H1 (cell line): ENCODE measurements at regions not wholly inside any gene's neighbourhood (a gene's known extent, or its start where the extent isn't known, plus 50 kb on each side); places are given as distances from the start of the nearest gene placed in this dataset.

ENCODE experiments used
- CTCF ChIA-PET: fragments of 300-600 bp; sonication (Branson Sonifier 250); formaldehyde crosslinking; loops from one replicate; lab custom pipeline; 2021; ENCODE audit not compliant: partially characterized antibody; lab: Charles Lee
- POLR2A ChIA-PET: fragments of 300-600 bp; sonication (Branson Sonifier 250); formaldehyde crosslinking; loops from one replicate; lab custom pipeline; 2021; ENCODE audit warnings: inconsistent platforms; ENCODE audit not compliant: partially characterized antibody; lab: Charles Lee
- DNase-seq, 2 experiments: peaks; one replicate each; pipeline versions ENCODE4 v3.0.0 to v3.0.0-alpha.2; 2010 to 2022; ENCODE audit warnings: low spot score in 2 of 2, low read depth in 1 of 2, mixed read lengths in 1 of 2
- FAIRE-seq: peaks from 2 replicates; lab custom pipeline; 2011; peaks lifted over from hg19 to GRCh38; lab: Jason Lieb, UNC
- H2AFZ ChIP-seq: 2 replicates; pipeline ENCODE4 v1.8.1; 2012; ENCODE audit warnings: low read length, inconsistent platforms
- H2AK5ac ChIP-seq: 2 replicates; pipeline ENCODE4 v1.6.1; 2013; ENCODE audit warnings: low read depth, low read length
- H2BK120ac ChIP-seq: replicated peaks from 2 replicates; pipeline ENCODE3; 2013; ENCODE audit warnings: low read depth, low read length, inconsistent platforms
- H2BK12ac ChIP-seq: 2 replicates; pipeline ENCODE4 v1.6.1; 2013; ENCODE audit warnings: low read depth, low read length
- H2BK15ac ChIP-seq: 2 replicates; pipeline ENCODE4 v1.6.1; 2013; ENCODE audit warnings: low read length
- H2BK20ac ChIP-seq: 2 replicates; pipeline ENCODE4 v1.6.1; 2013; ENCODE audit warnings: low read length
- H2BK5ac ChIP-seq: 2 replicates; pipeline ENCODE4 v1.6.1; 2013; ENCODE audit warnings: low read depth, low read length
- H3K14ac ChIP-seq: 2 replicates; pipeline ENCODE4 v1.6.1; 2013; ENCODE audit warnings: inconsistent platforms; ENCODE audit not compliant: insufficient read length
- H3K18ac ChIP-seq: 2 replicates; pipeline ENCODE4 v1.6.1; 2013; ENCODE audit warnings: low read length; ENCODE audit errors: extremely low read depth
- H3K23ac ChIP-seq: 2 replicates; pipeline ENCODE4 v1.6.1; 2013; ENCODE audit warnings: inconsistent platforms; ENCODE audit not compliant: insufficient read length
- H3K23me2 ChIP-seq: 2 replicates; pipeline ENCODE4 v1.6.1; 2013; ENCODE audit warnings: low read depth, low read length
- H3K27ac ChIP-seq: 2 replicates; pipeline ENCODE4 v1.6.1; 2011; ENCODE audit warnings: low read depth, low read length, inconsistent platforms
- H3K27me3 ChIP-seq, 4 experiments: replicated peaks in 1 of 4; 1 replicate in 1 of 4; 2 replicates in 3 of 4; pipeline versions ENCODE4 v1.6.1 to v1.8.1; 2011 to 2013; ENCODE audit warnings: low read length in 3 of 4, mild to moderate bottlenecking in 3 of 4, inconsistent platforms in 2 of 4, mixed read lengths in 2 of 4, moderate library complexity in 1 of 4; ENCODE audit not compliant: control insufficient read depth in 3 of 4, insufficient read depth in 3 of 4; ENCODE audit errors: extremely low read depth in 1 of 4
- H3K36me3 ChIP-seq, 4 experiments: 2 replicates each; pipeline versions ENCODE4 v1.6.1 to v1.8.1; 2011 to 2013; ENCODE audit warnings: mild to moderate bottlenecking in 4 of 4, low read length in 3 of 4, moderate library complexity in 2 of 4, control low read depth in 1 of 4, inconsistent platforms in 1 of 4; ENCODE audit not compliant: insufficient read depth in 4 of 4, control insufficient read depth in 2 of 4
- H3K4ac ChIP-seq: replicated peaks from 2 replicates; pipeline ENCODE3; 2013; ENCODE audit warnings: low read length, low read depth, mixed read lengths, inconsistent platforms; ENCODE audit not compliant: insufficient read length
- H3K4me1 ChIP-seq, 4 experiments: replicated peaks in 1 of 4; 1 replicate in 1 of 4; 2 replicates in 3 of 4; pipeline versions ENCODE4 v1.6.1 to v1.8.1; 2011 to 2013; ENCODE audit warnings: low read length in 3 of 4, inconsistent platforms in 2 of 4, mixed read lengths in 1 of 4; ENCODE audit not compliant: insufficient read depth in 4 of 4, control insufficient read depth in 3 of 4
- H3K4me2 ChIP-seq, 2 experiments: 2 replicates each; pipeline versions ENCODE4 v1.6.1 to v1.8.1; 2011 to 2013; ENCODE audit warnings: low read depth in 2 of 2, low read length in 2 of 2, control low read depth in 1 of 2, inconsistent platforms in 1 of 2, mild to moderate bottlenecking in 1 of 2; ENCODE audit not compliant: insufficient read depth in 1 of 2
- H3K4me3 ChIP-seq, 4 experiments: fragments of 200-600, 300-600 bp in 1 of 4; sonication (generic), shearing (Covaris generic), sonication (Bioruptor Twin) in 1 of 4; 2 replicates each; pipeline versions ENCODE4 v1.5.1 to v1.8.1; 2011 to 2016; ENCODE audit warnings: low read length in 4 of 4, low read depth in 3 of 4, control low read depth in 2 of 4, inconsistent platforms in 2 of 4, mild to moderate bottlenecking in 2 of 4, mixed read lengths in 1 of 4, moderate library complexity in 1 of 4; ENCODE audit not compliant: insufficient read depth in 2 of 4; ENCODE audit errors: extremely low read depth in 1 of 4
- H3K56ac ChIP-seq: replicated peaks from 2 replicates; pipeline ENCODE3; 2013; ENCODE audit warnings: low read depth, mild to moderate bottlenecking, mixed read lengths, low read length, inconsistent platforms; ENCODE audit not compliant: insufficient read length
- H3K79me1 ChIP-seq: 2 replicates; pipeline ENCODE4 v1.6.1; 2013; ENCODE audit warnings: low read depth, low read length, control low read depth
- H3K79me2 ChIP-seq, 2 experiments: 2 replicates each; pipeline versions ENCODE4 v1.6.1 to v1.8.1; 2012 to 2013; ENCODE audit warnings: low read length in 2 of 2, mild to moderate bottlenecking in 2 of 2, inconsistent platforms in 1 of 2; ENCODE audit not compliant: insufficient read depth in 2 of 2, control insufficient read depth in 1 of 2
- H3K9ac ChIP-seq, 4 experiments: replicated peaks in 1 of 4; 1 replicate in 1 of 4; 2 replicates in 3 of 4; pipeline versions ENCODE4 v1.6.1 to v1.8.1; 2011 to 2013; ENCODE audit warnings: low read depth in 3 of 4, low read length in 3 of 4, control low read depth in 2 of 4, mild to moderate bottlenecking in 2 of 4, moderate library complexity in 2 of 4, inconsistent platforms in 1 of 4; ENCODE audit errors: extremely low read depth in 1 of 4
- H3K9me3 ChIP-seq, 2 experiments: 2 replicates each; pipeline versions ENCODE4 v1.6.1 to v1.8.1; 2012 to 2013; ENCODE audit warnings: mild to moderate bottlenecking in 2 of 2, moderate library complexity in 2 of 2, control low read depth in 1 of 2, inconsistent platforms in 1 of 2, low read depth in 1 of 2, low read length in 1 of 2, mixed read lengths in 1 of 2; ENCODE audit not compliant: insufficient read depth in 2 of 2
- H4K20me1 ChIP-seq, 2 experiments: replicated peaks in 1 of 2; 2 replicates each; pipeline versions ENCODE3 to v1.8.1; 2011 to 2013; ENCODE audit warnings: inconsistent platforms in 2 of 2, low read length in 2 of 2, mild to moderate bottlenecking in 1 of 2; ENCODE audit not compliant: insufficient read depth in 2 of 2, control insufficient read depth in 1 of 2
- H4K5ac ChIP-seq: 2 replicates; pipeline ENCODE4 v1.6.1; 2013; ENCODE audit warnings: low read length, low read depth, mixed read lengths, inconsistent platforms; ENCODE audit not compliant: insufficient read length
- H4K8ac ChIP-seq: 2 replicates; pipeline ENCODE4 v1.8.0; 2013; ENCODE audit warnings: mild to moderate bottlenecking, moderate library complexity, low read length, inconsistent platforms; ENCODE audit not compliant: insufficient read depth; ENCODE audit errors: extremely low read depth
- H4K91ac ChIP-seq: replicated peaks from 2 replicates; pipeline ENCODE3; 2013; ENCODE audit warnings: low read length, mixed read lengths, inconsistent platforms; ENCODE audit not compliant: insufficient read length
- FOSL1 ChIP-seq: IDR thresholded peaks from 2 replicates; pipeline ENCODE4 v1.6.1; 2011; ENCODE audit warnings: mild to moderate bottlenecking, low read depth, low read length, moderate library complexity; ENCODE audit not compliant: insufficient read depth
- NRF1 ChIP-seq: IDR thresholded peaks from 2 replicates; pipeline ENCODE4 v1.6.1; 2011; ENCODE audit warnings: mild to moderate bottlenecking, low read depth, low read length, improper control_type of control experiment
- TCF12 ChIP-seq: IDR thresholded peaks from 2 replicates; pipeline ENCODE4 v1.6.1; 2011; ENCODE audit warnings: low read depth, mild to moderate bottlenecking, low read length
- WGBS, 2 experiments: shearing (Covaris generic) in 1 of 2; methylation state at CpG; one replicate each; pipeline versions ENCODE4 v1.1.6 to v1.1.7; 2013 to 2015; ENCODE audit warnings: low lambda C conversion rate in 2 of 2, mixed read lengths in 2 of 2, inconsistent platforms in 1 of 2, low coverage in 1 of 2, missing lambda C conversion rate in 1 of 2; ENCODE audit not compliant: insufficient replicate concordance in 2 of 2, insufficient coverage in 1 of 2, insufficient read length in 1 of 2; ENCODE audit errors: extremely low coverage in 1 of 2, missing lambda C conversion rate in 1 of 2; 5-methylcytosine and 5-hydroxymethylcytosine counted together

DNA sequence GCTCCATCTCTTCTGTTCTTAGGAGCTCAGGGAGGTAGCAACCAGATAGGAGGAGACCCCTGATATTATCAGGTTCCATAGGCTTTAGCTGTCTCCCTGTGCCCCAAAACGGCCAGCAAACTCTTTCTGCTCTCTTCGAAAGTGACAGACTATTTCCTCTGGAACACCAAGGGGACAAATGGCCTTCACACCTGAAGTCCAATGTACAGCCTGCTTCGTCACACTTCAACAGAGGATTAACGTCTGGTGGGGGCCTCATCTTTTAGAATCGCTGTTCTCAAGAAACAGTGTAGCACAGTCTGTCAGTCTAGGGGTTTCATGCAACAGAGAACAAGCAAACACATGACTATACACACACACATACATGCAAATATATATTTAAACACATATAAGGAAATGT lies 152.4 kb upstream of the SETMAR start:
- no peak overlapping the region for H4K8ac ChIP-seq
- ChIA-PET CTCF (no interaction called here), POLR2A (no interaction called here)
- H2BK12ac ChIP-seq: no peak overlapping the region
- DNase-seq (no peak), FAIRE-seq (no peak)
- no peaks in the 10 kb centered on the region for H3K23me2 ChIP-seq
- no peak overlapping the region for H3K56ac ChIP-seq
- H3K9me3 ChIP-seq: no peaks in the 10 kb centered on the region
- H4K20me1 ChIP-seq: no peaks in the 10 kb centered on the region
- no peak overlapping the region for H2BK15ac ChIP-seq
- H3K36me3 ChIP-seq: no peaks in the 10 kb centered on the region
- H4K5ac ChIP-seq: no peak overlapping the region
- no peak overlapping the region for H2AFZ ChIP-seq
- no peak overlapping the region for H2BK120ac ChIP-seq
- H3K27ac ChIP-seq: no peak overlapping the region
- 90% methylated on average over 5 of the region's 5 CpGs; no CpG with 5 or more reads in 1 of the 2 experiments for WGBS, 2 experiments
- no peaks in the 10 kb centered on the region for H3K79me1 ChIP-seq
- no peak overlapping the region for H3K4ac ChIP-seq
- no peak overlapping the region for H3K9ac ChIP-seq
- no peak overlapping the region for H3K4me2 ChIP-seq
- TF ChIP-seq FOSL1 (no peak), NRF1 (no peak), TCF12 (no peak)
- no peak overlapping the region for H3K4me3 ChIP-seq
- H4K91ac ChIP-seq: no peak overlapping the region
- no peak overlapping the region for H2AK5ac ChIP-seq
- no peak overlapping the region for H3K18ac ChIP-seq
- H3K4me1 ChIP-seq: no peaks in the 10 kb centered on the region
- no peak overlapping the region for H2BK20ac ChIP-seq
- no peak overlapping the region for H3K14ac ChIP-seq
- no peak overlapping the region for H2BK5ac ChIP-seq
- H3K23ac ChIP-seq: no peak overlapping the region
- H3K27me3 ChIP-seq: peaks cover 0 to 1% (median 0%) of the 10 kb centered on the region in 4 experiments; a peak in 1 of 7 replicates
- H3K79me2 ChIP-seq: no peaks in the 10 kb centered on the region
